Hepatocyte (in vitro differentiated cells): ENCODE measurements at regions not wholly inside any gene's neighbourhood (a gene's known extent, or its start where the extent isn't known, plus 50 kb on each side); places are given as distances from the start of the nearest gene placed in this dataset.
A peak's percentile ranks its signal among the peaks of the same experiment; 100 is the strongest.

Source experiments
- DNase-seq: peaks from one replicate; pipeline ENCODE4 v3.0.0-alpha.2; 2016; ENCODE audit warnings: low spot score
- H2AFZ ChIP-seq: fragments of 200-600 bp; sonication (generic); 2 replicates; pipeline ENCODE4 v1.6.0; 2016; ENCODE audit warnings: antibody characterized with exemption, mild to moderate bottlenecking
- H3K27ac ChIP-seq: fragments of 200-600 bp; sonication (generic); 2 replicates; pipeline ENCODE4 v1.5.1; 2016; ENCODE audit warnings: mild to moderate bottlenecking
- H3K27me3 ChIP-seq: fragments of 200-600 bp; sonication (generic); 2 replicates; pipeline ENCODE4 v1.6.1; 2016
- H3K36me3 ChIP-seq: fragments of 200-600 bp; sonication (generic); replicated peaks from 2 replicates; pipeline ENCODE4 v1.5.1; 2016; ENCODE audit warnings: low read depth; ENCODE audit not compliant: insufficient read depth
- H3K4me1 ChIP-seq: fragments of 200-600 bp; sonication (generic); 2 replicates; pipeline ENCODE4 v1.5.1; 2016; ENCODE audit warnings: mild to moderate bottlenecking, moderate library complexity; ENCODE audit not compliant: insufficient read depth
- H3K4me2 ChIP-seq: fragments of 200-600 bp; sonication (generic); 2 replicates; pipeline ENCODE4 v1.6.0; 2016
- H3K4me3 ChIP-seq: fragments of 200-600 bp; sonication (generic); 2 replicates; pipeline ENCODE4 v1.5.1; 2016; ENCODE audit warnings: mild to moderate bottlenecking
- H3K79me2 ChIP-seq: fragments of 200-600 bp; sonication (generic); 2 replicates; pipeline ENCODE4 v1.6.0; 2017; ENCODE audit warnings: mild to moderate bottlenecking
- H3K9me2 ChIP-seq: fragments of 200-600 bp; sonication (generic); replicated peaks from 2 replicates; pipeline ENCODE4 v1.6.0; 2017; ENCODE audit warnings: mild to moderate bottlenecking; ENCODE audit not compliant: insufficient read depth
- H3K9me3 ChIP-seq: fragments of 200-600 bp; sonication (generic); 2 replicates; pipeline ENCODE4 v1.5.1; 2016; ENCODE audit warnings: low read depth, mild to moderate bottlenecking
- H4K20me1 ChIP-seq: fragments of 200-600 bp; sonication (generic); 2 replicates; pipeline ENCODE4 v1.6.0; 2016; ENCODE audit warnings: mild to moderate bottlenecking; ENCODE audit not compliant: insufficient read depth, poor library complexity, severe bottlenecking
- EZH2 ChIP-seq: fragments of 200-600 bp; sonication (generic); IDR thresholded peaks from 2 replicates; pipeline ENCODE4 v1.6.1; 2016; ENCODE audit warnings: antibody characterized with exemption, mild to moderate bottlenecking, borderline replicate concordance
- EZH2phosphoT487 ChIP-seq: fragments of 200-600 bp; sonication (generic); IDR thresholded peaks from one replicate; pipeline ENCODE4 v1.6.1; 2018; ENCODE audit warnings: antibody characterized with exemption, mild to moderate bottlenecking, low read depth, moderate library complexity; ENCODE audit not compliant: unreplicated experiment, severe bottlenecking
- WGBS: methylation state at CpG from one replicate; pipeline ENCODE4 v1.1.6; 2016; ENCODE audit warnings: low lambda C conversion rate; ENCODE audit errors: missing lambda C conversion rate; 5-methylcytosine and 5-hydroxymethylcytosine counted together
- TF ChIP-seq, protein P1 (sequence below): fragments of 200-600 bp; sonication (generic); IDR thresholded peaks from 2 replicates; pipeline ENCODE4 v1.5.1; 2016; ENCODE audit warnings: antibody characterized with exemption, mild to moderate bottlenecking; ENCODE audit not compliant: poor library complexity

DNA sequence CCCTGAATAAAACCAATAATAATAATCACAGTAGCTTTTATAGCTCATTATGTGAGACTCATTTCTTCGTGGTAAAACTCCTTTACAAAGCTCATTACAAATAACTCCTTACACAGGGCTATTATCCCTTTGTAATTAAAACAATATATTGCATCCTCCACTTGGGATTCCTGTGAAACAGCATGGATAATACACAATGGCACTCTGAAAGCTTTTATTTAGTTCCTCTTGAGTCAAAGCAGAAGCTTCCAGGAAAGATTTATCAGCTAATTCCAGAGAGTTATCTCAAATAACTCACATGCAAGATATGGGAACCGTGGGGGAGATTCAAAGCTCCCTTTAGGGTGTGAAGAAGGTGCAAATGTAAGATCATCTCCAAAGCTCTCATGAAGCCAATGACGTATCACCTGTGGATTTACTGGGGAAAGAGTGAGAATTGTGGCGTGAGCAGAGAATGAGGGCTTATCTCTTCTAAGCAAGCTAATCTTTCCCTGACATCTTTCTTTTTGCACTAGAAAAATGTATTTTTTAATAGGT is 60.4 kb upstream of the GJA5 start:
- H3K79me2 ChIP-seq, result no peaks in the 10 kb centered on the region
- no peaks in the 10 kb centered on the region for H3K9me2 ChIP-seq
- H4K20me1 ChIP-seq, result no peaks in the 10 kb centered on the region
- H3K36me3 ChIP-seq, result no peaks in the 10 kb centered on the region
- TF ChIP-seq EZH2phosphoT487, result no peak
- no peak for TF ChIP-seq EZH2
- TF ChIP-seq, protein P1, sequence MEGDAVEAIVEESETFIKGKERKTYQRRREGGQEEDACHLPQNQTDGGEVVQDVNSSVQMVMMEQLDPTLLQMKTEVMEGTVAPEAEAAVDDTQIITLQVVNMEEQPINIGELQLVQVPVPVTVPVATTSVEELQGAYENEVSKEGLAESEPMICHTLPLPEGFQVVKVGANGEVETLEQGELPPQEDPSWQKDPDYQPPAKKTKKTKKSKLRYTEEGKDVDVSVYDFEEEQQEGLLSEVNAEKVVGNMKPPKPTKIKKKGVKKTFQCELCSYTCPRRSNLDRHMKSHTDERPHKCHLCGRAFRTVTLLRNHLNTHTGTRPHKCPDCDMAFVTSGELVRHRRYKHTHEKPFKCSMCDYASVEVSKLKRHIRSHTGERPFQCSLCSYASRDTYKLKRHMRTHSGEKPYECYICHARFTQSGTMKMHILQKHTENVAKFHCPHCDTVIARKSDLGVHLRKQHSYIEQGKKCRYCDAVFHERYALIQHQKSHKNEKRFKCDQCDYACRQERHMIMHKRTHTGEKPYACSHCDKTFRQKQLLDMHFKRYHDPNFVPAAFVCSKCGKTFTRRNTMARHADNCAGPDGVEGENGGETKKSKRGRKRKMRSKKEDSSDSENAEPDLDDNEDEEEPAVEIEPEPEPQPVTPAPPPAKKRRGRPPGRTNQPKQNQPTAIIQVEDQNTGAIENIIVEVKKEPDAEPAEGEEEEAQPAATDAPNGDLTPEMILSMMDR, result no peak
- no peak overlapping the region for H3K4me3 ChIP-seq
- no peak overlapping the region for H2AFZ ChIP-seq
- no peak overlapping the region for H3K4me2 ChIP-seq
- no peak for DNase-seq
- no peak overlapping the region for H3K27ac ChIP-seq
- WGBS, result 41% methylated on average over 4 of the region's 4 CpGs
- H3K27me3 ChIP-seq, result no peaks in the 10 kb centered on the region
- no peaks in the 10 kb centered on the region for H3K9me3 ChIP-seq
- no peaks in the 10 kb centered on the region for H3K4me1 ChIP-seq

GRCh38 chr1:147821883-147822282 is 61.5 kb upstream of the GJA5 start:
- H3K36me3 ChIP-seq, result no peaks in the 10 kb centered on the region
- peak; percentile 39 for DNase-seq
- H3K4me2 ChIP-seq, result no peak overlapping the region
- H3K27ac ChIP-seq, result peak overlapping the region; percentile 54
- no peaks in the 10 kb centered on the region for H3K27me3 ChIP-seq
- no peak overlapping the region for H2AFZ ChIP-seq
- 75% methylated on average over 2 of the region's 2 CpGs for WGBS
- no peaks in the 10 kb centered on the region for H3K9me2 ChIP-seq
- H3K9me3 ChIP-seq, result no peaks in the 10 kb centered on the region
- TF ChIP-seq EZH2 (no peak), EZH2phosphoT487 (no peak)
- TF ChIP-seq, protein P1, result no peak
- no peak overlapping the region for H3K4me3 ChIP-seq
- no peaks in the 10 kb centered on the region for H4K20me1 ChIP-seq
- no peaks in the 10 kb centered on the region for H3K79me2 ChIP-seq
- H3K4me1 ChIP-seq, result no peaks in the 10 kb centered on the region

- Histone ChIP-seq H3K4me2 (no peak overlapping the region), H3K27me3 (no peaks in the 10 kb centered on the region), H3K79me2 (no peaks in the 10 kb centered on the region), H3K36me3 (no peaks in the 10 kb centered on the region), H2AFZ (no peak overlapping the region), H4K20me1 (no peaks in the 10 kb centered on the region), H3K4me1 (no peaks in the 10 kb centered on the region), H3K9me2 (no peaks in the 10 kb centered on the region), H3K4me3 (no peak overlapping the region), H3K9me3 (no peaks in the 10 kb centered on the region), H3K27ac (peak overlapping the region; percentile 3)
- 39% methylated on average over 1 of the region's 1 CpG for WGBS
- TF ChIP-seq, protein P1, result no peak
- no peak for TF ChIP-seq EZH2
- TF ChIP-seq EZH2phosphoT487, result no peak
- peak; percentile 11 for DNase-seq
These were observed 61.9 kb upstream of the GJA5 start for GRCh38 chr1:147822292-147822691.

- H3K27me3 ChIP-seq, result no peaks in the 10 kb centered on the region
- no peaks in the 10 kb centered on the region for H3K9me3 ChIP-seq
- WGBS, result 83% methylated on average over 1 of the region's 1 CpG
- DNase-seq, result no peak
- H3K9me2 ChIP-seq, result no peaks in the 10 kb centered on the region
- no peak overlapping the region for H3K27ac ChIP-seq
- no peak overlapping the region for H3K4me2 ChIP-seq
- H3K79me2 ChIP-seq, result no peaks in the 10 kb centered on the region
- H3K4me1 ChIP-seq, result no peaks in the 10 kb centered on the region
- TF ChIP-seq EZH2 (no peak), EZH2phosphoT487 (no peak)
- TF ChIP-seq, protein P1, result no peak
- no peaks in the 10 kb centered on the region for H3K36me3 ChIP-seq
- H3K4me3 ChIP-seq, result no peak overlapping the region
- no peaks in the 10 kb centered on the region for H4K20me1 ChIP-seq
- no peak overlapping the region for H2AFZ ChIP-seq
These were observed 63.6 kb upstream of the GJA5 start for GRCh38 chr1:147824001-147824400.
